ENCODE measurements at regions not wholly inside any gene's neighbourhood (a gene's known extent, or its start where the extent isn't known, plus 50 kb on each side); places are given as distances from the start of the nearest gene placed in this dataset.

DNA sequence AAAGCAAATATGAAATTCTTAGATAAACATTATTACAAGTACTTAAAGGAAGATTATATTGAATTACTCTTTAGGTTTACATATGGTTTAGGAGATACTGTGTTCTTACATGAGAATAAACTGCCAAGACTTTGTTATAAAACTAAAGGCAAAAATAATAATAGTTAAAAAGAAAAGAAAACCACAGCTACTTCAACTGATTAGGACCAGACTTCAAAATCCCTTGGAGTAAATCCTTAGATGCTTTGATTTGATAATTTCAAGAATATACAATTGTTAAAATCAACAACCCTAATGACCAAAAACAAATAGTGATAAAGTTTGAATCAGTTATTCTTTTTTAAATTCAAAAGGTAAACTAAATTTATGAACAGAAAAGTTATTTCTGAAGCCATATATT, 389.6 kb upstream of the COX7C start:
- no peak for TF ChIP-seq POLR2A (IDR thresholded peaks at IDR 0.05)
- TF ChIP-seq, protein P1, sequence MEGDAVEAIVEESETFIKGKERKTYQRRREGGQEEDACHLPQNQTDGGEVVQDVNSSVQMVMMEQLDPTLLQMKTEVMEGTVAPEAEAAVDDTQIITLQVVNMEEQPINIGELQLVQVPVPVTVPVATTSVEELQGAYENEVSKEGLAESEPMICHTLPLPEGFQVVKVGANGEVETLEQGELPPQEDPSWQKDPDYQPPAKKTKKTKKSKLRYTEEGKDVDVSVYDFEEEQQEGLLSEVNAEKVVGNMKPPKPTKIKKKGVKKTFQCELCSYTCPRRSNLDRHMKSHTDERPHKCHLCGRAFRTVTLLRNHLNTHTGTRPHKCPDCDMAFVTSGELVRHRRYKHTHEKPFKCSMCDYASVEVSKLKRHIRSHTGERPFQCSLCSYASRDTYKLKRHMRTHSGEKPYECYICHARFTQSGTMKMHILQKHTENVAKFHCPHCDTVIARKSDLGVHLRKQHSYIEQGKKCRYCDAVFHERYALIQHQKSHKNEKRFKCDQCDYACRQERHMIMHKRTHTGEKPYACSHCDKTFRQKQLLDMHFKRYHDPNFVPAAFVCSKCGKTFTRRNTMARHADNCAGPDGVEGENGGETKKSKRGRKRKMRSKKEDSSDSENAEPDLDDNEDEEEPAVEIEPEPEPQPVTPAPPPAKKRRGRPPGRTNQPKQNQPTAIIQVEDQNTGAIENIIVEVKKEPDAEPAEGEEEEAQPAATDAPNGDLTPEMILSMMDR (IDR thresholded peaks at IDR 0.05): no peak

Data from gastroesophageal sphincter (tissue), 3 donors.